Epithelial cell of proximal tubule (primary cell): ENCODE measurements at regions not wholly inside any gene's neighbourhood (a gene's known extent, or its start where the extent isn't known, plus 50 kb on each side); places are given as distances from the start of the nearest gene placed in this dataset.
"Not testable (repeated sequence)": the region's sequence is repeated elsewhere in the genome, so short reads cannot be mapped to it uniquely, and the experiment has no call there.

ENCODE experiments used
- DNase-seq: peaks from one replicate; pipeline ENCODE4 v3.0.0-alpha.2; 2011; ENCODE audit warnings: low read depth
- H3K4me3 ChIP-seq: 2 replicates; pipeline ENCODE4 v1.5.1; 2011; ENCODE audit warnings: low read depth, mild to moderate bottlenecking, low read length
- TF ChIP-seq, protein P1 (sequence below): conservative IDR thresholded peaks from 2 replicates; pipeline ENCODE4 v1.5.1; 2012; ENCODE audit warnings: low read depth, mild to moderate bottlenecking, low read length

DNA sequence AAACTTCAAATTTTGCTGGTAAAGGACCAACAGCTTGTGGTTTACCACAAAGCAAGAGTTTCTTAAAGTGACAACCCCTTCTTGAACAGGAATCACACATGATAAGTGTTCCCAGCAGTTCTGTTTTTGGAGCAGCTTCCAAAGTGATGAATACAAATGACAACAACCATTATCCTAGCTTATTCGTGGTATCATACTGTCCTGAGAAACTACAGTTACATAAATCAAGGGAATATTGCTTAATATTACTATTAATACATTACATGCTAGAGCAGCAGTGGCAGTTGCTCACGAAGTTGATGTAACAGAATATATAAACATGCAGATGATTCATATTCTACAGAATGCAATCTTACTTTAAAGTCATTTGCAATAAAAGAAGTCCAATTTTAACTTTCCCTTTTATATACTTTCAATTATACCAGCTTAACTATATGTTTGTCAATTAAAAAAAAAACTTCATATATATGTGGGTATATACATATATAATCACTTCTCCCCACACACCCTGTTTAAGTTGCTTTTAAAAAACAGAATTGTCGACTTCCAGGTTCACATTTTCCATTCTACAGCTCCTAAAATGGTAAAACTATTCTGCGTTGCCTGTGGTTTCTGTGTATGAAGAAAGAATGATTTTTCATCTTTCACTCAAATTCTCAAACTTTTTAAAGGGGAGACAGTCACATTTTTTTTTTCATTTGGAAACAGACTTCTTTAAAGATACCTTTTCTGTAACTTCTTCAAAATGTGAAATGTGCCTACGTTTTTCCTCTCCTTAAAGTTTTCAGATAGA is 713.6 kb downstream of the TDRD15 start:
- no peak overlapping the region for H3K4me3 ChIP-seq
- TF ChIP-seq, protein P1, sequence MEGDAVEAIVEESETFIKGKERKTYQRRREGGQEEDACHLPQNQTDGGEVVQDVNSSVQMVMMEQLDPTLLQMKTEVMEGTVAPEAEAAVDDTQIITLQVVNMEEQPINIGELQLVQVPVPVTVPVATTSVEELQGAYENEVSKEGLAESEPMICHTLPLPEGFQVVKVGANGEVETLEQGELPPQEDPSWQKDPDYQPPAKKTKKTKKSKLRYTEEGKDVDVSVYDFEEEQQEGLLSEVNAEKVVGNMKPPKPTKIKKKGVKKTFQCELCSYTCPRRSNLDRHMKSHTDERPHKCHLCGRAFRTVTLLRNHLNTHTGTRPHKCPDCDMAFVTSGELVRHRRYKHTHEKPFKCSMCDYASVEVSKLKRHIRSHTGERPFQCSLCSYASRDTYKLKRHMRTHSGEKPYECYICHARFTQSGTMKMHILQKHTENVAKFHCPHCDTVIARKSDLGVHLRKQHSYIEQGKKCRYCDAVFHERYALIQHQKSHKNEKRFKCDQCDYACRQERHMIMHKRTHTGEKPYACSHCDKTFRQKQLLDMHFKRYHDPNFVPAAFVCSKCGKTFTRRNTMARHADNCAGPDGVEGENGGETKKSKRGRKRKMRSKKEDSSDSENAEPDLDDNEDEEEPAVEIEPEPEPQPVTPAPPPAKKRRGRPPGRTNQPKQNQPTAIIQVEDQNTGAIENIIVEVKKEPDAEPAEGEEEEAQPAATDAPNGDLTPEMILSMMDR, result no peak
- no peak for DNase-seq

DNA sequence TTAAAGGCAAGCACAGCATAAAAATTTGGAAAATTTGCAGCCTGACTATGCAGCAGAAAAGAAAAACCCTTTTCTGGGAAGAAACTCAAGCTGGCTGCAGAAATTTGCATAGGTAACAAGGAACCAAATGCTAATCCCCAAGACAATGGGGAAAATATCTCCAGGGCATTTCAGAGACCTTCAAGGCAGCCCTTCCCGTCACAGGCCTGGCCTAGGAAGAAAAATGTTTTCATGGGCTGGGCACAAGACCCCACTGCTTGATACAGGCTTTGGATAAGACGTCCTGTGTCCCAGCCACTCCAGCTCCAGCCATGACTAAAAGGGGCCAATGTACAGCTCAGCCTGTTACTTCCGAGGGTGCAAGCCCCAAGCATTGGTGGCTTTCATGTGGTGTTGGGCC is 717.6 kb downstream of the TDRD15 start:
- DNase-seq, result no peak
- TF ChIP-seq, protein P1, result no peak
- no peak overlapping the region for H3K4me3 ChIP-seq

DNA sequence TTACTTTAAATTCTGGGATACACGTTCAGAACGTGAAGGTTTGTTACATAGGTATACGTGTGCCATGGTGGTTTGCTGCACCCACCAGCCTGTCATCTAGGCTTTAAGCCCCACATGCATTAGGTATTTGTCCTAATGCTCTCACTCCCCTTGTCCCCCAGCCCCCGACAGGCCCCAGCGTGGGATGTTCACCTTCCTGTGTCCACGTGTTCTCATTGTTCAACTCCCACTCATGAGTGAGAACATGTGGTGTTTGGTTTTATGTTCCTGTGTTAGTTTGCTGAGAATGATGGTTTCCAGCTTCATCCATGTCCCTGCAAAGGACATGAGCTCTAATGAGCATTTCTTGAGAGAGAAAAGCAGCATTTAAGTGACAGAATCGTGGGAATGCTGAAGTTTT is 726.6 kb downstream of the TDRD15 start:
- not testable (repeated sequence) for DNase-seq, H3K4me3 ChIP-seq

DNA sequence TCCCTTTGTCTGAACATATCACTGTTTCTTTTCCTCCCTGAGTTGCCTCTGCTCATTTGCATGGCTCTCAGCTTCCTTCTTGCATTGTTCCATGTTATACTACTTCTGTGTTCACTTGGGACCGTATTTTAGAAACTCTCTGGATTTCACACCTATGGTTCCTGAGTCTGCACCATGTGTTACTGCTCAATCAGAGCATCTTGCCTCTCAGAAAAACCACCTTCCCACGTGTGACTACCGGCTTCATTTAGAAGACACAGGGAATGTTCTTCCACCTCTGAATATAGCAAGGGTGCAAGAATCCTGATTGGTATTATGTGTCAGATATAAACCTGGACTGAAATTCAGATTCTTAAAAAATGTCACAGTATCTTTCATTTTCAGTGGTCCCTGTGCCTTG is 731.2 kb downstream of the TDRD15 start:
- TF ChIP-seq, protein P1, result no peak
- no peak for DNase-seq

DNA sequence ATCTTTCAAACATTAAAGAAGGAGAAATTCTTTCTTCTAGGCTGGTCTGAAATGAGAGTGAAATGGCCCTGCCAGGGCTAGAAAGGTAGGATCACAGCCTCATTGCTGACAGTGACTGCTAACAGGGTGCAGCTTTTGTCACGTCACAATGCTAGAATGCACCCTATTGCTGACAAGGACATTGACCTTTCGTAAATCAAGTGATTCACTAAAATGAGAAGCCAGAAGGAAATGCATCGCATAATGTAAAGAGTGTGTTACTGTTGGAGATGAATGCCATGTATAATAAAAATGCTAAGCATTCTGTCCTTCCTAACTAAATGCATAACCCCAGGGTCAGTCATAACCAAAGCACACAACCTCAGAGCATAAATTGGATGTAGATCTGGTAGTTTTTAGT is 732.9 kb downstream of the TDRD15 start:
- no peak overlapping the region for H3K4me3 ChIP-seq
- TF ChIP-seq, protein P1, result no peak
- DNase-seq, result no peak

More for the DNA sequence above, 731.2 kb downstream of the TDRD15 start:
- no peak overlapping the region for H3K4me3 ChIP-seq

DNA sequence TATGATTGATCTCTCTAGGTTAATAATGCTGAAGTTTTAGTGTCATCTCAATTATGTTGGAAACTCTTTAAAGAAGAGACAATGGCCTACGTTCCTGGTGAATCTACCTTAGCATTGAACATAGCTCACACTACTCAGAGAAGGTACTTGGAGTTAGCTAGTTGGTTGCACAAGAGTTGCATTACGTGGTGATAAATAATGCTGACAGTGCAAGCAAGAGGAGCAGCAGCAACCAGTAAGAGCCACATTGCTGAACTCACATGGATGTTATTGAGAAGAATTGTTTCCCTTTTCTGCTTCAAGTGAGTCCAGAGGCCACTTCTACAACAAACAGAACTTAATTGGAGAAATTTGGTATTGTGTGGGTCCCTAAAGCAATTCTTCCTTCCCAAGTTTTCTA is 737.1 kb downstream of the TDRD15 start:
- TF ChIP-seq, protein P1, result no peak
- no peak overlapping the region for H3K4me3 ChIP-seq
- DNase-seq, result no peak

DNA sequence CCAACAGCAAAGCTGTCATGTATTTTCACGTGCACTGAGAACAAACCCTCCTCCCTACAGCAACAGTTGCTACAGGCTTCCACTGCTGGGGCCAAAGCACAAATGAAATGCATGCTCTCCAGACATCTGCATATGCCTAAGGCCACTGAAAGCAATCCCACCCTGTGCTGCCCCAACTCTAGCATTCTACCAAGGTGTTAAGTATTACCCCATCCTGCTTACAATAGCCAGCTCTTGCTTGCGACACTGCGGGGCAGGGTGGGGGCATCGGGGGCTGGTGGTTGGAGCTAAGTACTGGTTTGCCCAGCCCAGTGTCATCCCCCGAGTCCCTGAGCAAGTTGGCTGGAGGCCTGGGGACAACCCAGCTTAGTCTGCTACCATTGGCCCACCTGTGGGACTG is 742.5 kb downstream of the TDRD15 start:
- DNase-seq, result no peak
- H3K4me3 ChIP-seq, result no peak overlapping the region
- TF ChIP-seq, protein P1, result no peak
